Activated effector memory CD4-positive, alpha-beta T cell treated with Interleukin-2 at 50 U/mL for 16 hours (primary cell): ENCODE measurements at regions not wholly inside any gene's neighbourhood (a gene's known extent, or its start where the extent isn't known, plus 50 kb on each side); places are given as distances from the start of the nearest gene placed in this dataset.

ENCODE experiments used
- DNase-seq: peaks from one replicate; pipeline ENCODE4 v3.0.0-alpha.2; 2020

GRCh38 chr10:130809181-130809580 is 502.3 kb downstream of the TCERG1L start:
- DNase-seq = no peak

- no peak for DNase-seq
Observed at GRCh38 chr10:130809761-130810515, 501.6 kb downstream of the TCERG1L start.

GRCh38 chr10:130810856-130811255 is 500.7 kb downstream of the TCERG1L start:
- no peak for DNase-seq

- DNase-seq = no peak
Observed at GRCh38 chr10:130812381-130813148, 499.0 kb downstream of the TCERG1L start.

- no peak for DNase-seq
Observed at GRCh38 chr10:130814610-130815009, 496.9 kb downstream of the TCERG1L start.

- no peak for DNase-seq
Observed at GRCh38 chr10:130816116-130816901, 495.2 kb downstream of the TCERG1L start.

GRCh38 chr10:130817046-130817624 is 494.4 kb downstream of the TCERG1L start:
- no peak for DNase-seq

- no peak for DNase-seq
Observed at GRCh38 chr10:130817674-130818073, 493.8 kb downstream of the TCERG1L start.

GRCh38 chr10:130820880-130821482 is 490.5 kb downstream of the TCERG1L start:
- no peak for DNase-seq

GRCh38 chr10:130824230-130825014 is 487.1 kb downstream of the TCERG1L start:
- no peak for DNase-seq

- DNase-seq = no peak
Observed at GRCh38 chr10:130833596-130833995, 477.9 kb downstream of the TCERG1L start.

- DNase-seq = no peak
Observed at GRCh38 chr10:130834170-130834569, 477.4 kb downstream of the TCERG1L start.

- DNase-seq = no peak
Observed at GRCh38 chr10:130834573-130834972, 476.9 kb downstream of the TCERG1L start.

GRCh38 chr10:130835068-130835467 is 476.5 kb downstream of the TCERG1L start:
- no peak for DNase-seq

GRCh38 chr10:130836344-130836743 is 475.2 kb downstream of the TCERG1L start:
- DNase-seq = no peak

- no peak for DNase-seq
Observed at GRCh38 chr10:130843051-130843653, 468.4 kb downstream of the TCERG1L start.

- DNase-seq = no peak
Observed at GRCh38 chr10:130844310-130844709, 467.2 kb downstream of the TCERG1L start.

- DNase-seq = no peak
Observed at GRCh38 chr10:130847170-130847569, 464.4 kb downstream of the TCERG1L start.

- DNase-seq = no peak
Observed at GRCh38 chr10:130848855-130849254, 462.7 kb downstream of the TCERG1L start.

GRCh38 chr10:130854151-130854550 is 457.4 kb downstream of the TCERG1L start:
- DNase-seq = no peak

- no peak for DNase-seq
Observed at GRCh38 chr10:130857631-130858295, 453.8 kb downstream of the TCERG1L start.
